ENCODE measurements at regions not wholly inside any gene's neighbourhood (a gene's known extent, or its start where the extent isn't known, plus 50 kb on each side); places are given as distances from the start of the nearest gene placed in this dataset.
A peak's percentile ranks its signal among the peaks of the same experiment; 100 is the strongest.
"Not testable (repeated sequence)": the region's sequence is repeated elsewhere in the genome, so short reads cannot be mapped to it uniquely, and the experiment has no call there.

DNA sequence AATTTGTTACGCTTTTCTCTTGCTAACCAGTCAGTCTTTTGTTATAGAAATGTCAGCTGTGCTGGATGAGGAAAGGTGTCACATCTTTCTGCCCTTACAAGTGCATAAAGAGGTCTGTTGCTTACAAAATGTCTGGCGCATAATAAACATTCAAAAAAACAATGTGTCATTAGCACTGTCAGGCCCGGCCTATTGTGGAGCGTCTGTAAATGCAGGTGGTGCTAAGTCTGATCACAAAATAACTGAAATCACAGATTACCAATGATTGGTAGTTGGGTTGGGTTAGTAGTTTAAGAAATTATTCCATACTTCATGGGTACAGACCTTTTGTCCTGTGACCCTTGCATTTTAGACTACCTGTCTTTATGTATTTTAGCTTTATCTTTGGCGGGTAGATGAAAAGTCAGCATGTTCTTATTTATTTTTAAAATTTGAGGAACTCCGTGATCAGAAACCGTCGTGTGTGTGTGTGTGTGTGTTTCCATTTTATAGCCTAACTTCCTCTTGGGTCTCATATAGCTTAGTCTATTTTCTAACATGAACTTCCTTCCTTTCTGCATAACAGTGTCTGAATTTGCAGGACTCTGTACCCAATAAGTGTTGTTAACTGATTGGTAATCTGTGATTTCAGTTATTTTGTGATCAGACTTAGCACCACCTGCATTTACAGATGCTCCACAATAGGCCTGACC, 88.1 kb upstream of the IFNGR1 start:
- no peak for DNase-seq

DNA sequence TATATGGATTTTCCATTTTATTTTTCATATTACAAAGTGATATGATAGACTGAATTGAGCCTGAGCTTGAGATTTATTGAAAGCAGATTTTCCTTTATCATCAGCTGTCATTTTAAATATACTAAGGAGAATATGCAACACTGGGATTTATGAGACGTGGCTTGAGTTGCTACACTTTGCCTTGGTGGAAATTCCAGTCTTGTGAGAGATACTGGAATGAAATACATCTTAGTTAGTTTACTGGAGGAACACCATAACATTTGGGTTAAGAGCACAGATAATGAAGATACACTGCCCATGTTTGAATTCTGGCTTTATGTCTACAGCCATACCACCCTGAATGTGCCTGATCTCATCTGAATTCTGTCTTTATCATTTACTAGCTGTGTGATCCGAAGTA, 86.5 kb upstream of the IFNGR1 start:
- no peak for DNase-seq

GRCh38 chr6:137304020-137304780, 85.0 kb upstream of the IFNGR1 start:
- no peak for DNase-seq

- no peak for DNase-seq
Observed at GRCh38 chr6:137303441-137303840, 84.3 kb upstream of the IFNGR1 start.

DNA sequence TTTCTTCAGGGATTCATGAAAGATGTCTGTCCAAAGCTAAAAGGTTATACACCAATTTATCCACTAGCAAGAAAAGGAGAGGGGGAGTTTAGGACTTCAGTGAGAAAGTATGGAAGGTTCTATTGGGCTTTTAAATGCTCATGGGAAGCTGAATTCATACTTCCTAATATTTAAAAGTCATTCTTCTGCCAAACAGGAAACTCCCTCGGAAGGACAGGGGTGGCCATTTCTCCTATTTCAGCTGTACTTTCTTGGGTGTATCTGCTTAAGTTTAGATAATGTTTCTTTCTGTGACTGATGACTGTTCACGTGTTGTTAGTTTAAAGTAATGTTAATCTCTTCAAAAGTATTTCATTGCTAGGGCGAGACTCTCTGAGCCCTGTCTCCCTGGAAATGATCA, 80.5 kb upstream of the IFNGR1 start:
- no peak for DNase-seq

DNA sequence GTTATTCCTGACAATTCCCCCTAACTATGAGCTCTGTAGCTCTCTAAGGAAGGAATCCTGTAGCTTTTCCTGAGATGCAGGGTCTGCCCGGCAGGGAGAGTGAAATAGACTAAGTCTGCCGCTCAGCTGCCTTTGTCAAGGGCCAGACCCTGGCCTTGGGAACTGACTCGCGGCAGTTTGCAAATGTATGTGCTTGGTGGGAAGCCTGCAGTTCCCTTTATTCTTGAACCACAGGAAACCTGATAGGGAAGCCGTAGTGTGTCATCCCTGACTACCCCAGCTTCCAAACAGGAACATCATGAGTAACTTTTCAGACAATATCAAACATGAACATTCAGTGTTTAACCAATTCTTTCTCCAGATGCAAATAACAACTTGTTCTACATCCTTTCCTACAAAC, 78.7 kb upstream of the IFNGR1 start:
- peak; percentile 45 for DNase-seq

GRCh38 chr6:137292326-137292725, 73.1 kb upstream of the IFNGR1 start:
- not testable (repeated sequence) for DNase-seq

GRCh38 chr6:137291441-137291840, 72.3 kb upstream of the IFNGR1 start:
- DNase-seq = peak; percentile 8

- DNase-seq = no peak
Observed at GRCh38 chr6:137290601-137291261, 71.5 kb upstream of the IFNGR1 start.

DNA sequence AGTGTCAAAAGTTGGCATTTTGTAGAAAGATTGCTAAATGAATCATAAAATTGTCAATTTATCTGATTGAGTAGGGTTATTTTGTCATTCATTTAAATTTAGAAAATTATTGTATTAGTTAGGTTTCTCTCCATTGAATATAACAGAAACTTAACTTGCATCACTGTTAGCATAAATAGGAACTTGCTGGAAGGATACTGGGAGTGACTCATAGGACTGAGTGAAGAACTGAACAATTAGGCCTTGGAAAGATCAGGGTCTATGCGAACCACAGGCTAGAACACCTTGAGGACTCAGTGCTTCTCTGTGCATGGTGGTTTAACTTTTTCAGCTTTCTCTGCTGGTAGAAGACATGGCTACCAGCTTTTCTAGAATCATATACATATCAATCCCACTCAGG, 67.7 kb upstream of the IFNGR1 start:
- DNase-seq = no peak

- no peak for DNase-seq
Observed at GRCh38 chr6:137286368-137286767, 67.2 kb upstream of the IFNGR1 start.

DNA sequence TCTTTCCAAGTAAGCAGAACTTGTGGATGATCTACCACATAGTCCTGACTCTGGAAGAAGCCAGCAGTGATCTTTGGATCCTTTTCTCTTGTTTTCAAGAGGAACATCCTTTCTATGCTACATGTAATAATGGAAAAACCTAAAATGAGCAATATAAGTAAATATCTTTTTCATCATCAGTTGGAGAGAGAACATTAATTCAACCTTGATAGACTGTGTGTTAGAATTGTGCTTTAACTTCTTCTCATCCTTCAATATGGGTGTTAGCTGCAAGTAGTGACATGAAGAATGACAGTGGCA, 65.6 kb upstream of the IFNGR1 start:
- DNase-seq = no peak

- DNase-seq = peak; percentile 49
Observed at GRCh38 chr6:137283940-137284810, 65.0 kb upstream of the IFNGR1 start.

DNA sequence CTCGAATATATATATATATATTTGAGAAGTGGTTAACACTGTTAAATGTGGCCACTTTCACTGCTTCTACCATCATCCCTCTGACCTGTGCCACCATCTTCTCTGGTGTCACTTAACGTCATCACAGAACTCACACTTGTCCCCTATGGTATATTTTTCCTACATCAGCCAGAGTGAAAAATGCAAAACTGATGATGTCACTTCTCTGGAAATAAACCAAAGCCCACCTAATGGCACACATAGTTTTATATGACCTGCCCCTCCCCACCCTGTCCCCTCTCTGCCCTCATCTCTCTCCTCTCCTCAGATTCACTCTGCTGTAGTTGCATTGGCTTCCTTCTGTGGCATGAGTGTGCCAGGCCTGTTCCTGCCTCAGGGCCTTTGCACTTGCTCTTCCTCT, 63.9 kb upstream of the IFNGR1 start:
- DNase-seq = no peak

- no peak for DNase-seq
Observed at GRCh38 chr6:137282254-137282653, 63.1 kb upstream of the IFNGR1 start.

GRCh38 chr6:137279279-137279678, 60.1 kb upstream of the IFNGR1 start:
- not testable (repeated sequence) for DNase-seq

GRCh38 chr6:137277971-137278637, 58.9 kb upstream of the IFNGR1 start:
- DNase-seq = peak; percentile 97

DNA sequence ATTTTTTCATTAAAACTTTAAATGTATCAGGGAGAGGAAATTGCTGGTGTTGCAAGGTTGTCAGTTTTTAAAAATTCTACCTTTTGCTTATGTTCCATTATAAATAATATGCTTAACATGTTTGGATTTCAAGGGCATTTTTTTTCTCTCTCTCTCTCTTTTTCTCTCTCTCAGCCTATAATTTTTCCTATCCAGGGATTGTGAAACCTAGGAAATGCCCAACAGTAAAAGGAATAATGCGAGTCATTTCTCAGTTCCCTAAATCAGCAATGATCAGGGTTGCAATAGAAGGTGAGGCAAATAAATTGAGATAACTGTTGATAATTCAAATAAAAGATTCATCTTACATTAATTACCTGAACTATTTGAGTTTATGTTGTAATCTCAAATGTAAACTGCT, 53.2 kb upstream of the IFNGR1 start:
- no peak for DNase-seq

DNA sequence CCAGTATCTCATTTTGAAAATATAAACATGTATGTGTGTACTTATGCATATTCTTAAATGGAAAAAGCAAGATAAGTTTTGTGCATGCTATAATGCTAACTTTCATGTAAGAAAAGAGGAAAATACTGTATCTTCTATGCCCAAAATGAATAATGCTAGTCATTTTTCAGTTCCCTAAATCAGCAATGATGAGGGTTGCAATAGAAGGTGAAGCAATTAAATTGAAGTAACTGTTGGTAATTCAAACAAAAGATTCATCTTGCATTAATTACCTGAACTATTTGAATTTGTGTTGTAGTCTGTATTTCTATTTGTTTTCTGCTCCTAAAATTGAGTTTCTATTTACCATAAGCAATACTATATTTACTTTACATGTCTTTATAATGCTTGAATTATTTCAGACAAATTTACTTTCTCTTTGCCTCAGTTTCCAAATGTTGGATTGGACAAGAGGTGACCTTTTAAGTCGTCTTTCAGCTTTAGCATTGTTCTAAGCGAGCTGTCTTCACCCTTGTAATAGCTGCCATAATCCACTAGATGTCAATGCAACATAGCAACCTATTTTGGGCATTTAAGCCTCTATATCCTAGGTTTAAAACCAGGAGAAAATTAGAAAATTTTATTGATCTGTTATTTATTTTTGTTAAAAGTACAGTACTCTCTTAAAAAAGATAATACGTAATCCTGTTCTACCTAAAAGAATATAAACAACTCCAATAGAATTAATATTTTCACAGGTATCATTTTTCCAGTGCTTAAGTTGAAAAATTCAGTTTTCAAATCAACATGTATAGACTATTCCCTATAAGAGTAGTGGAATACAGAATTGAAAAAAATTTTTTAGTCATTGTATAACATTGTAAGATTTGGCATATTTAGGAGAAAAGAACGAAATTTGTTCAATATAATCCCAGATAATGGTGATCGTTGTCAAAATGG, 52.3 kb upstream of the IFNGR1 start:
- peak; percentile 61 for DNase-seq

GRCh38 chr6:137269803-137270202, 50.6 kb upstream of the IFNGR1 start:
- no peak for DNase-seq

- no peak for DNase-seq
Observed at GRCh38 chr6:137269347-137269746, 50.2 kb upstream of the IFNGR1 start.
